ENCODE measurements at regions not wholly inside any gene's neighbourhood (a gene's known extent, or its start where the extent isn't known, plus 50 kb on each side); places are given as distances from the start of the nearest gene placed in this dataset.

DNA sequence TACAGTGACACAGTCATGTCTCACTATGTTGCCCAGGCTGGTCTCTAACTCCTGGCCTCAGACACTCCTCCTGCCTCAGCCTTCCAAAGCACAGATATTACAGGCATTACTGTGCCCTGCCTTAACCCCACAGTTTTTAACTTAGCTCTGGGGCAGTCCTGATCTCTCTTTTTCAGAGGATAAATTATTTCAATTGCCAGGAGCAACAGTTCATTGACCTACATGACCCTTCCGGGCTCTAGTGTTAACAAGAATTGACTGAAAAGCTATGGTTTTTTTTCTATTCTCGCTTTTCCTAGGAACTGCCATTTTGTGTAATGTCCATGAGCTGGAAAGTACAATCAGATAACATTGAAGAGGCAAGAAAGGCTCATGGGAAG is 92.8 kb downstream of the HNRNPLL start:
- no peak for DNase-seq (ENCODE audit: low read depth in 2 of 2)

- no peak for DNase-seq (ENCODE audit: low read depth in 2 of 2)
These were observed 93.3 kb downstream of the HNRNPLL start for GRCh38 chr2:38509314-38509946.

DNA sequence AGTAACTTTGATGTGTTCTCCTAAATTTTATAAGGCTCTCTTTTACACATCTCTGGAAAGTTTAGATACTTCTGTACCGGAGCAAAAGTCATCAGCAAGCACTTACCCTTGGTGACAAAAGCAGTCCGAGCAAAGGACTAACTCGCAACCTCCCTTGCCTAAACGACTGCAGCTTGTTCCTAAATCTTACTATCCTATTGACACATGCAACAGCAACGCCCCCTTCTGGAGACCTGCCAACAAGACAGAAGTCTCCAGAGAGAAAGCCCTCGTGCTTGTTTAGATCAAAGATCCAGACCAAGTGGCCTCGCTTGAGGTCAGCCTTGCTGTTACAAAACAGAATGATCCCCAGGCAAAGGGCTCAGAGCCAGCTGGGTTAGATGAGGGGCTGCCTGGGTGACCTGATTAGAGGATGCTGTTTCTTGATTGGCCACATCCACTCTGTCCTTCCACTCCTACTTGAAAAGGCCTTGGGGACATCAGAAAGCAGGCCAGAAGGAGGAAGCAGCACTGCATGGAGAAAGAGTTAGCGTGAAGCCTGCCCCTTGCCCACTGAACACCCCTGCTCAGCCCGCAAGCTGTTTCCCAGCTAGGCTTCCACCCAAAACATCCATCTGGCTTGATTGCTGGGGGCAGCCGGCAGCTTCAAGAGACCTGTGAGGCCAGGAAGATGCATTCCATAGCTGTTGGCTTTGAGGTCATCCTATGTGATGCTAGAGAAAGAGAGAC is 94.3 kb downstream of the HNRNPLL start:
- peak; percentile 71 to 77 for DNase-seq (ENCODE audit: low read depth in 2 of 2)

DNA sequence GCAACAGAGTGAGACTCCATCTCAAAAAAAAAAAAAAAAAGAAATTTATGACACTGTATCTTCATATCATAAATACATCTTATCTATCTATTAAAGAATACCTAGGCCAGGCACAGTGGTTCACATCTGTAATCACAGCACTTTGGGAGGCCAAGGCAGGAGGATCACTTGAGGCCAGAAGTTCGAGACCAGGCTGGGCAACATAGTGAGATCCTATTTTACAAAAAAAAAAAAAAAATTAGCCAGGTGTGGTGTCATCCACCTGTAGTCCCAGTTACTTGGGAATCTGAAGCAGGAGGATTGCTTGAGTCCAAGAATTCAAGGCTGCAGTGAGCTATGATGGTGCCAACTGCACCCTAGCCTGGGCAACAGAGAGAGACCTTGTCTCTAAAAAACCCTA is 95.0 kb downstream of the HNRNPLL start:
- DNase-seq (ENCODE audit: low read depth in 2 of 2), result no peak

GRCh38 chr2:38505779-38506178 is 96.9 kb downstream of the HNRNPLL start:
- no peak for DNase-seq (ENCODE audit: low read depth in 2 of 2)

DNA sequence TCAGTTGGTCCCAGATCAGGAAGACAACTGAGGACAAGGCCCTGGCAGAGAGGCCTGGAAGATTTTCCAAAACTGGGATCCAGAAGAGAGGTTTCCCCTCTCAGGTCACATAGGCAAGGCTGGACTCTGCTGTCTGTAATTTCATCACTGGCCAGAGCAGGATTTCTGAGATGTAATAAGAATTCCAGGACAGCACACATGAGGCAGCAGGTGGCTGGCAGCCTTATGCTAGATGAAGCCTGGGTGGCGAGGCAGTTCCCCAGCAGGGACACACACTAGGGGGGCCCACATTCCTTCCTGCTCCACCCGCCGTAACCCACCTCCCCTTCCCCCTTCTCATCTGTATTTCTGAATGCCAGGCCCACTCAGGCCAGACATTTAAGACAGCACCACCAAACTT is 98.6 kb downstream of the HNRNPLL start:
- no peak for DNase-seq (ENCODE audit: low read depth in 2 of 2)

DNA sequence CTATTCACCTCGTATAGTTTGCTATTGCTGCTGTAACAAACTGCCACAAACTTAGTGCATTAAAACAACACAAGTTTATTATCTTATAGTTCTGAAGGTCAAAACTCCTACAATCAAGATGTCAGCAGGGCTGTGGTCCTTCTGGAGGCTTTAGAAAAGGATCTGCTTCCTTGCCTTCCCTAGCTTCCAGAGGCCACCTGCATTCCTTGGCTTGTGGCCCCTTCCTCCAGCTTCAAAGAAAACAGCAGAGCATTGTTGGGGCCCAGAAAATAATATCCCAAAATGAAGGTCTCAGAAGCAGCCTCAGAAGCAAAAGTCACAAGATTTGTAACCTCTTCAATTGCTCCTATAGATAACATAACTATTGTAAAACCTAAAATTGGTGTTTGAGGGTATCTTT is 100.6 kb downstream of the HNRNPLL start:
- DNase-seq (ENCODE audit: low read depth in 2 of 2), result no peak

DNA sequence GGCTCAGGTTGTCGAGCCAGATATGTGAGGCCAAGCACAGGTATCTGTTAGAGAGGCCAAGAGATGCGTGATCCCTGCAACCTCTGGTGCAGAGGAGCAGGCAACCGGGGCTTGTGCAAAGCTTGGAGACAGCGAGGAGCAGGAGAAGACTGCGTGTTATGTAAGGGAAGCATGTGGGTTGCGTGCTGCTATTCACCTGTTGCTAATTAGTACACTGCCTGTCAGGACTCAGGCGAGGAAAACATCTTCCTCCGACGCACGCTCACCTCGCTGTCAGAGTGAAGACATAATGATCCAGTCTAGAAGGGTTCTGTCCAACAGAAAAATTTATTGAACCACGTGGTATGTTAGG is 102.5 kb downstream of the HNRNPLL start:
- DNase-seq (ENCODE audit: low read depth in 2 of 2), result no peak

- DNase-seq (ENCODE audit: low read depth in 2 of 2), result no peak
These were observed 103.0 kb downstream of the HNRNPLL start for GRCh38 chr2:38499548-38500282.

DNA sequence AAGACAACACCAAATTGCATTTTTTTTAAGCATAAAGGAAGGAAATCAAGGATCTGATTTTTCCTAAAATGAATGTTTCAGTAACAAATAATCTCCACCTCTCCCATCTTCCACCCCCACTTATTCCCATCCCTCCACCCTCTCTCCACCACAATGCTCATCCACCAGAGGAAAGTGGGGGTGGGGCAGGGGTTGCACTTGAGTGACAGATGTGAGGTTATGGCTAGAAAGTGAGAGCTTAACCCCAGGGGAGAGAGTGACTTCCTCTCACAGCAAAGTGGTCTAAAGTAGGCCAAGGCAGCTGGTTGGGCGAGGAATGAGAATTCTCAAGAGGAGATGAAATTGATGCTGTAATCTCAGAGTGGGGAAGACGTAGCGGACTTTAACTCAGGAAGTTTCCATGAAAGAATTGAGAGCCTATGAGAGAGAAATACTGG is 104.7 kb downstream of the HNRNPLL start:
- DNase-seq (ENCODE audit: low read depth in 2 of 2), result no peak

- DNase-seq (ENCODE audit: low read depth in 2 of 2), result no peak
These were observed 105.1 kb downstream of the HNRNPLL start for GRCh38 chr2:38497670-38498037.

- no peak for DNase-seq (ENCODE audit: low read depth in 2 of 2)
These were observed 105.6 kb downstream of the HNRNPLL start for GRCh38 chr2:38496927-38497669.

- no peak for DNase-seq (ENCODE audit: low read depth in 2 of 2)
These were observed 106.8 kb downstream of the HNRNPLL start for GRCh38 chr2:38495880-38496279.

DNA sequence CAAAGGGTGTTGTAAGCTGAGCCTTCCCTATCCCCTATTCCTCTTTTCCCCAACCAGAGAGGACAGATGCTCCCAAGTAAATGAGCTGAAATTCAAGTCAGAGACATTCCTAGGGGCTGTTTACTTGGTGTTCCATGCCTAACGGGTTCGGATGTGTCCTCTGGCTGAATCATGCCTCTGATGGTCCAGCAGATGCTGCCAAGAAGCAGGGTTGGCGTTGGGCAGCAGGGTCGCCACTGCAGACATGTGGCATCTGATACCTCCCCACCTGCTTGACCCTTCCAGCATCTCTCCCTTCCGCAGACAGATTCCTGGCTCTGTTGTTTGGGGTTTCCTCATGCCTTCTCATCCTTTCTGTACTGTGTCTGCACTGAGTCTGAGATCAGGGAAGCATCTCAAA is 108.3 kb downstream of the HNRNPLL start:
- DNase-seq (ENCODE audit: low read depth in 2 of 2), result no peak

GRCh38 chr2:38492042-38492615 is 110.6 kb downstream of the HNRNPLL start:
- no peak for DNase-seq (ENCODE audit: low read depth in 2 of 2)

- DNase-seq (ENCODE audit: low read depth in 2 of 2), result no peak
These were observed 111.3 kb downstream of the HNRNPLL start for GRCh38 chr2:38491436-38491835.

DNA sequence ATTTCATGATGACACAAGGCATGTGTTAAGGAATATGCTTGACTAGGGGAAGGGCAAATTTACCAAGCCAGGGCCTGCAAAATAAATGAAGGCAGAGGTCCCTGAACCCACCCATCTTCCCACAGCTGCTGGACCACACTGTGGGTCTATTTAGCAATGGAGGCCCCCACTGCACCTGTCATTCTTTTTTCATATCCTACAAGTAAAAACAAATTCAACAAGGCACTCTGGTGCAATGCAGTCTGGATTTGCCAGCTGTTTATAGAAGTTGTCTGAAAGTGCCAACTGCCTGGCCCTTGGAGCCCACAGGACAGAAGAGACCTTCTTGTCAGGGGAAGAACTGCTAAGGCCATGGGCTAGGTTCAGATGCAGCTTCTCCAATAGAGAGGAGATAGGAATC is 112.8 kb upstream of the ATL2 start:
- DNase-seq (ENCODE audit: low read depth in 2 of 2), result no peak

DNA sequence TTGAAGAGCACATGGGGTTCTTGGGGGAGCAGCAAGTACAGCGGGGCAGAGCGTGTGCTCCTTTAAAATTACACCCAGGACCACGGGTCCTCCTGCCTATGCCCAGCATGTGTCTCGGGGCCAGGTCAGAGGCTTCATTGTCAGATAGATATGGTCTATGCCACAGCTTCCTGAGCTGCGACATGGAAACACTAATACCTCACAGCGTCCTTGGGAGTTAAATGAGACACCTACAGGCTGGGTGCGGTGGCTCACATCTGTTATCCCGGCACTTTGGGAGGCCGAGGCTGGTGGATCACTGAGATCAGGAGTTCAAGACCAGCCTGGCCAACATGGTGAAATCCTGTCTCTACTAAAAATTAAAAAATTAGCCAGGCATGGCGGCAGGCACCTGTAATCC is 110.8 kb upstream of the ATL2 start:
- no peak for DNase-seq (ENCODE audit: low read depth in 2 of 2)

DNA sequence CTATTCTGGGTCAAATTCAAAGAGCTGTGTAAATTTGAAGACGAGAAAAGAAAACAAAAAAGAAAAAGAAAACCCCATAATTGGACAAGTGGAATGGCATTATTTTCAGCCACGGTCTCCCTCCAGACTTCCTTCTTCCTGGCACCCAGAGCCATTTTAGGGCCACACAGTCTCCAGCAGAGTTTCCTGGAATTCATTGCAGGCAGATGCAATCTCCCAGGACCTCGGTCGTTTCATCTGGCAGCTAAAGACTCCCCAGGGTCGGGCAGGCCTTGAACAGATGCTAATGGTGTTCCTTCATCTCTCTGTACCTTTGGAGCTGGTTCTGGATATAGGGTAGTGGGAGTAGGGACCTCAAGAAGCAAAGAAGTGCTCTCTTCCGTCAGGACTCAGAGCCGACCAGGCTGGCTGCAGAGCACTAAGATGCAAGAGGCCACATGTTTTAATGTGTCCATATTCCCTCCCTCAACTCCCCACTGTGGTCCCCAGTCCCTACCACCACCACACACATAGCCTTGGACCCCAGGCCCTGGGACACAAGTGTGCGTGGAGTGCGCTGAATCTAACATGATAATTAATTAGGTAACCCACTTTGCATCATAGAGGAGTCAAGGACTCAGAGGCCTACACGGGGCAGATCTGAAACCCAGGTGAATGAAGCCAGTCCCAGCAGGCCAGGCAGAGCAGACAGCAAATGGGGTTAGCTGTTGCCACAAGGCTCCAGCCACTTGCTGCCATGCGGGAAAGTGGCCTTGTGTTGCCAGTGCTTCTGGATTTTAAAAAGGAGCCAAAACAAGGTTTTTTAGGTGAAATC is 109.3 kb upstream of the ATL2 start:
- no peak for DNase-seq (ENCODE audit: low read depth in 2 of 2)

GRCh38 chr2:38485734-38486133 is 108.7 kb upstream of the ATL2 start:
- no peak for DNase-seq (ENCODE audit: low read depth in 2 of 2)

- no peak for DNase-seq (ENCODE audit: low read depth in 2 of 2)
These were observed 107.9 kb upstream of the ATL2 start for GRCh38 chr2:38484957-38485356.

Measured in stimulated activated CD4-positive, alpha-beta T cell treated with anti-CD3 and anti-CD28 coated beads, Interleukin-15, amount 100 ng/mL, for 48 hours (primary cell).